ENCODE measurements at regions not wholly inside any gene's neighbourhood (a gene's known extent, or its start where the extent isn't known, plus 50 kb on each side); places are given as distances from the start of the nearest gene placed in this dataset.

GRCh38 chr6:15994814-15995459 is 133.9 kb upstream of the MYLIP start:
- Mint-ChIP-seq H3K27me3 (ENCODE audit: low read depth) (no peaks in the 10 kb centered on the region), H3K9me3 (peaks cover 5% of the 10 kb centered on the region), H3K36me3 (no peaks in the 10 kb centered on the region), H3K27ac (no peak overlapping the region), H3K4me1 (peaks cover 38% of the 10 kb centered on the region), H3K4me3 (no peak overlapping the region)
- no peak for TF ChIP-seq CTCF (IDR thresholded peaks at IDR 0.05; ENCODE audit: unreplicated experiment)
- no peak for DNase-seq (ENCODE audit: low spot score in 2 of 2, unreplicated experiment in 2 of 2)

GRCh38 chr6:15993716-15994228 is 135.1 kb upstream of the MYLIP start:
- Mint-ChIP-seq H3K36me3 (no peaks in the 10 kb centered on the region), H3K27ac (no peak overlapping the region), H3K4me1 (peaks cover 38% of the 10 kb centered on the region), H3K9me3 (peaks cover 5% of the 10 kb centered on the region), H3K27me3 (ENCODE audit: low read depth) (no peaks in the 10 kb centered on the region), H3K4me3 (no peak overlapping the region)
- DNase-seq (ENCODE audit: low spot score in 2 of 2, unreplicated experiment in 2 of 2): no peak
- no peak for TF ChIP-seq CTCF (IDR thresholded peaks at IDR 0.05; ENCODE audit: unreplicated experiment)

GRCh38 chr6:15990179-15990578 is 138.7 kb upstream of the MYLIP start:
- H3K9me3 Mint-ChIP-seq: peaks cover 5% of the 10 kb centered on the region
- no peak overlapping the region for H3K4me3 Mint-ChIP-seq
- no peaks in the 10 kb centered on the region for H3K27me3 Mint-ChIP-seq (ENCODE audit: low read depth)
- no peak for TF ChIP-seq CTCF (IDR thresholded peaks at IDR 0.05; ENCODE audit: unreplicated experiment)
- no peak overlapping the region for H3K27ac Mint-ChIP-seq
- no peaks in the 10 kb centered on the region for H3K36me3 Mint-ChIP-seq
- peaks cover 30% of the 10 kb centered on the region for H3K4me1 Mint-ChIP-seq
- no peak for DNase-seq (ENCODE audit: low spot score in 2 of 2, unreplicated experiment in 2 of 2)

- peaks cover 5% of the 10 kb centered on the region for H3K9me3 Mint-ChIP-seq
- no peak for DNase-seq (ENCODE audit: low spot score in 2 of 2, unreplicated experiment in 2 of 2)
- no peak overlapping the region for H3K4me3 Mint-ChIP-seq
- H3K27me3 Mint-ChIP-seq (ENCODE audit: low read depth): no peaks in the 10 kb centered on the region
- no peak for TF ChIP-seq CTCF (IDR thresholded peaks at IDR 0.05; ENCODE audit: unreplicated experiment)
- no peaks in the 10 kb centered on the region for H3K36me3 Mint-ChIP-seq
- no peak overlapping the region for H3K27ac Mint-ChIP-seq
- peaks cover 23% of the 10 kb centered on the region for H3K4me1 Mint-ChIP-seq
Observed at GRCh38 chr6:15989397-15989796, 139.5 kb upstream of the MYLIP start.

GRCh38 chr6:15987569-15987968 is 141.3 kb upstream of the MYLIP start:
- Mint-ChIP-seq H3K4me1 (peaks cover 18% of the 10 kb centered on the region), H3K9me3 (peaks cover 11% of the 10 kb centered on the region), H3K4me3 (no peak overlapping the region), H3K36me3 (no peaks in the 10 kb centered on the region), H3K27ac (peak overlapping the region; percentile 48), H3K27me3 (ENCODE audit: low read depth) (no peaks in the 10 kb centered on the region)
- DNase-seq (ENCODE audit: low spot score in 2 of 2, unreplicated experiment in 2 of 2): no peak
- no peak for TF ChIP-seq CTCF (IDR thresholded peaks at IDR 0.05; ENCODE audit: unreplicated experiment)
